Mesenchymal stem cell (in vitro differentiated cells and primary cell): ENCODE measurements at regions not wholly inside any gene's neighbourhood (a gene's known extent, or its start where the extent isn't known, plus 50 kb on each side); places are given as distances from the start of the nearest gene placed in this dataset.

Experiments used
- DNase-seq: peaks from one replicate; pipeline ENCODE4 v3.0.0-alpha.2; 2013
- H2AFZ ChIP-seq: one replicate; pipeline ENCODE4 v1.6.1; 2013; ENCODE audit warnings: low read depth, mild to moderate bottlenecking, control low read depth, inconsistent platforms, low read length, moderate library complexity
- H2AK5ac ChIP-seq: 2 replicates; pipeline ENCODE4 v1.6.1; 2013; ENCODE audit warnings: low read length, moderate library complexity, mild to moderate bottlenecking, inconsistent platforms; ENCODE audit not compliant: severe bottlenecking
- H2BK120ac ChIP-seq: one replicate; pipeline ENCODE4 v1.6.1; 2013; ENCODE audit warnings: low read depth, mild to moderate bottlenecking, inconsistent platforms, low read length, moderate library complexity
- H2BK12ac ChIP-seq, 2 experiments: one replicate each; pipeline ENCODE4 v1.6.1; 2013; ENCODE audit warnings: inconsistent platforms in 2 of 2, low read length in 2 of 2, mild to moderate bottlenecking in 2 of 2, moderate library complexity in 2 of 2, control low read depth in 1 of 2
- H2BK15ac ChIP-seq: one replicate; pipeline ENCODE4 v1.6.1; 2013; ENCODE audit warnings: mild to moderate bottlenecking, low read depth, inconsistent platforms; ENCODE audit not compliant: poor library complexity, severe bottlenecking
- H2BK5ac ChIP-seq: 2 replicates; pipeline ENCODE4 v1.6.1; 2013; ENCODE audit warnings: low read depth, mild to moderate bottlenecking, low read length, control low read depth, inconsistent platforms; ENCODE audit not compliant: poor library complexity, severe bottlenecking
- H3K14ac ChIP-seq, 2 experiments: one replicate each; pipeline ENCODE4 v1.6.1; 2013; ENCODE audit warnings: inconsistent platforms in 2 of 2, low read length in 2 of 2, control low read depth in 1 of 2, mild to moderate bottlenecking in 1 of 2, moderate library complexity in 1 of 2
- H3K18ac ChIP-seq, 2 experiments: one replicate each; pipeline ENCODE4 v1.6.1; 2013; ENCODE audit warnings: inconsistent platforms in 2 of 2, low read length in 2 of 2, control low read depth in 1 of 2, low read depth in 1 of 2, mild to moderate bottlenecking in 1 of 2
- H3K23ac ChIP-seq, 2 experiments: one replicate each; pipeline ENCODE4 v1.6.1; 2013; ENCODE audit warnings: inconsistent platforms in 2 of 2, low read length in 2 of 2, mild to moderate bottlenecking in 2 of 2, moderate library complexity in 2 of 2, control low read depth in 1 of 2
- H3K27ac ChIP-seq: 2 replicates; pipeline ENCODE4 v1.5.1; 2013; ENCODE audit warnings: mild to moderate bottlenecking, moderate library complexity, low read length, control low read depth, inconsistent platforms; ENCODE audit not compliant: poor library complexity, severe bottlenecking
- H3K27me3 ChIP-seq, 2 experiments: 2 replicates each; pipeline versions ENCODE4 v1.6.1 to v1.7.0; 2013; ENCODE audit warnings: low read length in 2 of 2, mild to moderate bottlenecking in 2 of 2, moderate library complexity in 2 of 2, control low read depth in 1 of 2, inconsistent platforms in 1 of 2; ENCODE audit not compliant: control insufficient read depth in 1 of 2, insufficient read depth in 1 of 2
- H3K36me3 ChIP-seq, 2 experiments: 2 replicates each; pipeline versions ENCODE4 v1.6.1 to v1.7.0; 2013; ENCODE audit warnings: low read length in 2 of 2, control low read depth in 1 of 2, inconsistent platforms in 1 of 2, low read depth in 1 of 2, mild to moderate bottlenecking in 1 of 2; ENCODE audit not compliant: insufficient read depth in 2 of 2, control insufficient read depth in 1 of 2
- H3K4ac ChIP-seq, 2 experiments: one replicate each; pipeline ENCODE4 v1.6.1; 2013; ENCODE audit warnings: inconsistent platforms in 2 of 2, low read length in 2 of 2, mild to moderate bottlenecking in 2 of 2, moderate library complexity in 2 of 2, control low read depth in 1 of 2, low read depth in 1 of 2
- H3K4me1 ChIP-seq: 2 replicates; pipeline ENCODE4 v1.6.1; 2013; ENCODE audit warnings: low read depth, low read length, control low read depth; ENCODE audit not compliant: control insufficient read depth, insufficient read depth
- H3K4me2 ChIP-seq: 2 replicates; pipeline ENCODE4 v1.6.1; 2013; ENCODE audit warnings: low read length, mild to moderate bottlenecking, inconsistent platforms; ENCODE audit not compliant: poor library complexity, severe bottlenecking
- H3K4me3 ChIP-seq, 2 experiments: 2 replicates each; pipeline versions ENCODE4 v1.5.1 to v1.7.0; 2013; ENCODE audit warnings: low read length in 2 of 2, mild to moderate bottlenecking in 2 of 2, control low read depth in 1 of 2, low read depth in 1 of 2; ENCODE audit not compliant: insufficient read depth in 1 of 2
- H3K79me1 ChIP-seq: replicated peaks from 2 replicates; pipeline ENCODE4 v1.6.1; 2013; ENCODE audit warnings: mild to moderate bottlenecking, control low read depth, low read length, inconsistent platforms; ENCODE audit not compliant: poor library complexity, severe bottlenecking
- H3K9ac ChIP-seq: 2 replicates; pipeline ENCODE4 v1.7.0; 2013; ENCODE audit warnings: mild to moderate bottlenecking, low read length, moderate library complexity
- H3K9me3 ChIP-seq: 2 replicates; pipeline ENCODE4 v1.7.0; 2013; ENCODE audit warnings: mild to moderate bottlenecking, low read length; ENCODE audit not compliant: control insufficient read depth
- H4K8ac ChIP-seq: one replicate; pipeline ENCODE4 v1.6.1; 2013; ENCODE audit warnings: inconsistent platforms, mild to moderate bottlenecking, low read length, moderate library complexity
- H4K91ac ChIP-seq: one replicate; pipeline ENCODE4 v1.6.1; 2013; ENCODE audit warnings: mild to moderate bottlenecking, low read length, inconsistent platforms
- WGBS: methylation state at CpG from one replicate; pipeline ENCODE4 v1.1.7; 2013; ENCODE audit warnings: mixed read lengths; 5-methylcytosine and 5-hydroxymethylcytosine counted together

DNA sequence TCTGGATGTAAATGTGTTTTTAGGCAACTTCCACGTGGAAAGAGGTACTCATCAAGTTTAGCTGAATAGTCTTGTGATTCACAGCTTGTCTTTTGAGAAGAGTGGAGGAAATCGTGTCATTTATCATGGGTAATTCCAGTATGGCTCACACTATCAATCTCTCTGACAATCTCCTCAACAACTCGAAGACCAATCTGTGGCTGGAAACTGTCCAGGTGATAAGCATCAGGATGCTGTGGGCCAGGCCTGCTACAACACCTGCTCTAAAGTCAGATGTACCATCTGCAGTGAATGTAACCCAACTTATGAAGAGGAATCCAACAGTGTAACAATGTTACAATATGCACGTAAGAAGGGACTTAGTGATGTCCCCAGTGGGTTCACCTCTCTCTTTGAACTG, 132.1 kb upstream of the GK2 start:
- no peaks in the 10 kb centered on the region for H3K9me3 ChIP-seq
- H2BK5ac ChIP-seq: no peak overlapping the region
- no peak overlapping the region for H3K4me3 ChIP-seq
- H3K27ac ChIP-seq: no peak overlapping the region
- no peak overlapping the region for H2AK5ac ChIP-seq
- H3K4me1 ChIP-seq: no peaks in the 10 kb centered on the region
- no peak overlapping the region for H4K8ac ChIP-seq
- H3K23ac ChIP-seq: no peak overlapping the region
- no peak overlapping the region for H3K14ac ChIP-seq
- no peak overlapping the region for H3K4me2 ChIP-seq
- no peak overlapping the region for H3K18ac ChIP-seq
- no peak overlapping the region for H2BK120ac ChIP-seq
- no peak overlapping the region for H4K91ac ChIP-seq
- no peaks in the 10 kb centered on the region for H3K27me3 ChIP-seq
- no peak overlapping the region for H2BK15ac ChIP-seq
- H2BK12ac ChIP-seq: no peak overlapping the region
- no peak for DNase-seq
- no peak overlapping the region for H3K4ac ChIP-seq
- H3K79me1 ChIP-seq: no peaks in the 10 kb centered on the region
- no peaks in the 10 kb centered on the region for H3K36me3 ChIP-seq
- 74% methylated on average over 3 of the region's 4 CpGs for WGBS
- H3K9ac ChIP-seq: no peak overlapping the region
- H2AFZ ChIP-seq: no peak overlapping the region

- Histone ChIP-seq H2AK5ac (no peak overlapping the region), H3K4ac (no peak overlapping the region), H3K4me2 (no peak overlapping the region), H3K9ac (no peak overlapping the region), H4K8ac (no peak overlapping the region), H4K91ac (no peak overlapping the region), H3K4me3 (no peak overlapping the region), H3K18ac (no peak overlapping the region), H3K14ac (no peak overlapping the region), H3K79me1 (no peaks in the 10 kb centered on the region), H2BK12ac (no peak overlapping the region), H3K23ac (no peak overlapping the region), H2AFZ (no peak overlapping the region), H2BK5ac (no peak overlapping the region), H2BK120ac (no peak overlapping the region), H3K27me3 (no peaks in the 10 kb centered on the region), H3K27ac (no peak overlapping the region), H2BK15ac (no peak overlapping the region), H3K36me3 (no peaks in the 10 kb centered on the region), H3K4me1 (no peaks in the 10 kb centered on the region), H3K9me3 (no peaks in the 10 kb centered on the region)
- no peak for DNase-seq
- no CpG with 5 or more reads among the region's 1 CpG for WGBS
Measured at GRCh38 chr4:79535516-79535915, 127.5 kb upstream of the GK2 start.

DNA sequence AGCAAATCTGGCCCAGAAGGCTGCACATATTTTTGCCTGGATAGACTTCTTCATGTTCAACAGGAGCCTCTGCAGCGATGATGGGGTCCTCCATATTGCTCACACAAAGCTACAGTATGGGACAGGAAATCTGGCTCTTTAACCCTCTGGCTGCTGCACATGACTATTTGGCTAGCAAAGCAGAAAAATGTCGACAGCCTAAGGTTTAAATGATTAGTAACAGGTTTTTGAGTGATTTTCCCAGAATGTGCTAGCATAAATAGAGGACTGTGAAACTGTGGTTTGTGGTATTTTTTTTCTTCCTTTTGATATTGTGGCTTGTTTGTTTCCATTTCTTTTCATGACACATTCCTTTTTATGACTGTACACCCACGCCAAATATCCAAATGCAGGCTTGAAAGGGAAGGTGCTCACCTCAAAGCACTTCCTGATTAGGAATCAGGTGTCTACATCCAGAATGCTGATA, 120.2 kb upstream of the GK2 start:
- peaks cover 3% of the 10 kb centered on the region for H3K4me1 ChIP-seq
- H2AK5ac ChIP-seq: no peak overlapping the region
- WGBS: 46% methylated on average over 3 of the region's 3 CpGs

DNA sequence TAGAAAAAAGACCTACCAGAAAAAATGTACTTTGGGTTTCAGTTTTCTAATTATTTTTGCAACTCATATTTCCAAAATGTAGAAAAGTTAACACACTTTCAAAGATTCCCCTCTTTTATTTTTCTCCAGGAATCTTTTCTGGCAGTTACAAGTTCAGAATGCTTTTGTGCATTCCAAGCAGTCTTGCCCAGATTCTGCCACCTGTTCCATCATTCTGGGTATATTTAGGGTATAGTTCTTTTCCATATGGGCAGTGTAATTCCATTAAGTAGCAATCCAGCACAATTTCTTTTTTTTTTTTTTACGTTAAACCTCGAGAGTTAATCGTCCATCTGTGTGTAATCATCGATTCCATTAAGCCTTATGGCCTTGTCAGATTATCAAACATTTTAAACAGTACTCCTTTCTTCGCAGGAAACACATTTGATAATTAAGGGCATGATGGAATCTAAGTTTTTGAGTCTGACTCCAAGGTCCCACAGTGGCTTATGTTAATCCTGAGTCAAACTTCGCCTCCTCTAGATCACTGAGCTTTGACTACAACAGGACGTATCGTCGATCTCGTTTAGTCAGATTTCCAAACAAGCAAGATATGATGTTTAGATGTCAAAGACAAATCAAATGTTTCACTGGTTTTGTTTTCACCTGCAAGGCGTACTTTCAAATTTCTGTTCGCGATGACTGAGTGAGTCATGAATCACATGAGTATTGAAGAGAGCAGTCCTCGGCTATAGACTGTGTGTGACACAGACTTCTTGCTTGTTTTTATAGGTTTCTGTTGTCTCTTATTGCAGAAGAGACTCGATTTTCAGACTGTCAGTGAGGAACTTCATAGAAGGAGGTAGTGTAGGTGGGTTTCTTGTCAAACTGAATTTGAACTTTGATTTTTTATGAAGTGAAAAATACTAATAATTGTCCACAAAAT, 118.9 kb upstream of the GK2 start:
- Histone ChIP-seq H2BK12ac (no peak overlapping the region), H3K4ac (no peak overlapping the region), H4K91ac (no peak overlapping the region), H3K27me3 (no peaks in the 10 kb centered on the region), H2AK5ac (no peak overlapping the region), H3K4me2 (no peak overlapping the region), H2AFZ (no peak overlapping the region), H3K79me1 (no peaks in the 10 kb centered on the region), H3K23ac (no peak overlapping the region), H3K18ac (no peak overlapping the region), H3K27ac (no peak overlapping the region), H2BK120ac (no peak overlapping the region), H4K8ac (no peak overlapping the region), H3K4me3 (no peak overlapping the region), H2BK15ac (no peak overlapping the region), H3K9me3 (no peaks in the 10 kb centered on the region), H2BK5ac (no peak overlapping the region), H3K4me1 (peaks cover 3% of the 10 kb centered on the region), H3K9ac (no peak overlapping the region), H3K36me3 (no peaks in the 10 kb centered on the region), H3K14ac (no peak overlapping the region)
- no peak for DNase-seq
- WGBS: 94% methylated on average over 15 of the region's 15 CpGs

More for the DNA sequence above, 120.2 kb upstream of the GK2 start:
- H2BK120ac ChIP-seq: no peak overlapping the region
- no peaks in the 10 kb centered on the region for H3K9me3 ChIP-seq
- no peak overlapping the region for H3K14ac ChIP-seq
- H2BK12ac ChIP-seq: no peak overlapping the region
- no peak overlapping the region for H2BK15ac ChIP-seq
- no peak overlapping the region for H3K4me2 ChIP-seq
- no peak overlapping the region for H3K4me3 ChIP-seq
- no peak overlapping the region for H2BK5ac ChIP-seq
- no peak overlapping the region for H3K23ac ChIP-seq
- peak; percentile 19 for DNase-seq
- no peak overlapping the region for H3K9ac ChIP-seq
- no peak overlapping the region for H3K18ac ChIP-seq
- H4K91ac ChIP-seq: no peak overlapping the region
- H3K27ac ChIP-seq: no peak overlapping the region
- H3K36me3 ChIP-seq: no peaks in the 10 kb centered on the region
- no peaks in the 10 kb centered on the region for H3K27me3 ChIP-seq
- H3K79me1 ChIP-seq: no peaks in the 10 kb centered on the region
- no peak overlapping the region for H4K8ac ChIP-seq
- no peak overlapping the region for H3K4ac ChIP-seq
- H2AFZ ChIP-seq: no peak overlapping the region
